ENCODE measurements at regions not wholly inside any gene's neighbourhood (a gene's known extent, or its start where the extent isn't known, plus 50 kb on each side); places are given as distances from the start of the nearest gene placed in this dataset.

GRCh38 chr2:15869396-15869795 is 71.0 kb upstream of the MYCN start:
- no peaks in the 10 kb centered on the region for H3K27me3 Mint-ChIP-seq (ENCODE audit: insufficient read depth, unreplicated experiment)
- intact Hi-C loops (cut with micrococcal nuclease; ENCODE audit: unreplicated experiment), result no loop called here
- no peaks in the 10 kb centered on the region for H3K27me3 ChIP-seq (replicated peaks; ENCODE audit: control insufficient read depth, insufficient read depth, low read length)

GRCh38 chr2:15869871-15870270 is 70.5 kb upstream of the MYCN start:
- H3K36me3 ChIP-seq (ENCODE audit: control insufficient read depth, insufficient read depth, low read length), result no peaks in the 10 kb centered on the region
- Mint-ChIP-seq H3K36me3 (ENCODE audit: insufficient read depth, unreplicated experiment) (no peaks in the 10 kb centered on the region), H3K4me1 (ENCODE audit: low read depth, unreplicated experiment) (no peaks in the 10 kb centered on the region), H3K27ac (ENCODE audit: unreplicated experiment) (no peak overlapping the region), H3K9me3 (ENCODE audit: unreplicated experiment) (no peaks in the 10 kb centered on the region), H3K27me3 (ENCODE audit: insufficient read depth, unreplicated experiment) (no peaks in the 10 kb centered on the region), H3K4me3 (ENCODE audit: unreplicated experiment) (no peak overlapping the region)
- BruUV-seq (replicated peaks), result no TSS peak
- ChIA-PET POLR2A (no interaction called here), CTCF (no interaction called here)
- H3K9me3 ChIP-seq, result no peaks in the 10 kb centered on the region
- intact Hi-C loops (cut with micrococcal nuclease; ENCODE audit: unreplicated experiment), result no loop called here
- no peak for TF ChIP-seq CTCF (IDR thresholded peaks at IDR 0.05; ENCODE audit: insufficient read depth in 1 of 2, low read depth in 1 of 2, low read length in 1 of 2, severe bottlenecking in 1 of 2, unreplicated experiment in 1 of 2)
- no peak overlapping the region for H3K4me3 ChIP-seq (ENCODE audit: low read depth, low read length)
- no peak for DNase-seq
- H3K4me1 ChIP-seq, result no peaks in the 10 kb centered on the region
- H3K27me3 ChIP-seq (replicated peaks; ENCODE audit: control insufficient read depth, insufficient read depth, low read length), result no peaks in the 10 kb centered on the region

More at GRCh38 chr2:15869396-15869795, 71.0 kb upstream of the MYCN start:
- H3K9me3 Mint-ChIP-seq (ENCODE audit: unreplicated experiment), result no peaks in the 10 kb centered on the region
- no peak overlapping the region for H3K4me3 Mint-ChIP-seq (ENCODE audit: unreplicated experiment)
- no peak overlapping the region for H3K27ac Mint-ChIP-seq (ENCODE audit: unreplicated experiment)
- H3K36me3 ChIP-seq (ENCODE audit: control insufficient read depth, insufficient read depth, low read length), result no peaks in the 10 kb centered on the region
- no peaks in the 10 kb centered on the region for H3K36me3 Mint-ChIP-seq (ENCODE audit: insufficient read depth, unreplicated experiment)
- TF ChIP-seq CTCF (IDR thresholded peaks at IDR 0.05; ENCODE audit: insufficient read depth in 1 of 2, low read depth in 1 of 2, low read length in 1 of 2, severe bottlenecking in 1 of 2, unreplicated experiment in 1 of 2), result no peak
- H3K9me3 ChIP-seq, result no peaks in the 10 kb centered on the region
- H3K4me3 ChIP-seq (ENCODE audit: low read depth, low read length), result no peak overlapping the region
- DNase-seq, result no peak
- POLR2A ChIA-PET, result no interaction called here
- BruUV-seq (replicated peaks), result no TSS peak
- CTCF ChIA-PET, result no interaction called here
- H3K4me1 Mint-ChIP-seq (ENCODE audit: low read depth, unreplicated experiment), result no peaks in the 10 kb centered on the region
- no peaks in the 10 kb centered on the region for H3K4me1 ChIP-seq

- TF ChIP-seq CTCF (IDR thresholded peaks at IDR 0.05; ENCODE audit: insufficient read depth in 1 of 2, low read depth in 1 of 2, low read length in 1 of 2, severe bottlenecking in 1 of 2, unreplicated experiment in 1 of 2), result no peak
- intact Hi-C loops (cut with micrococcal nuclease; ENCODE audit: unreplicated experiment), result no loop called here
- Mint-ChIP-seq H3K27me3 (ENCODE audit: insufficient read depth, unreplicated experiment) (no peaks in the 10 kb centered on the region), H3K4me1 (ENCODE audit: low read depth, unreplicated experiment) (no peaks in the 10 kb centered on the region), H3K36me3 (ENCODE audit: insufficient read depth, unreplicated experiment) (no peaks in the 10 kb centered on the region), H3K4me3 (ENCODE audit: unreplicated experiment) (no peak overlapping the region), H3K27ac (ENCODE audit: unreplicated experiment) (no peak overlapping the region), H3K9me3 (ENCODE audit: unreplicated experiment) (no peaks in the 10 kb centered on the region)
- no peak for DNase-seq
- H3K36me3 ChIP-seq (ENCODE audit: control insufficient read depth, insufficient read depth, low read length), result no peaks in the 10 kb centered on the region
- ChIA-PET CTCF (no interaction called here), POLR2A (no interaction called here)
- H3K27me3 ChIP-seq (replicated peaks; ENCODE audit: control insufficient read depth, insufficient read depth, low read length), result no peaks in the 10 kb centered on the region
- peaks cover 3% of the 10 kb centered on the region for H3K4me1 ChIP-seq
- no TSS peak for BruUV-seq (replicated peaks)
- no peaks in the 10 kb centered on the region for H3K9me3 ChIP-seq
- H3K4me3 ChIP-seq (ENCODE audit: low read depth, low read length), result no peak overlapping the region
These were observed 69.8 kb upstream of the MYCN start for GRCh38 chr2:15870565-15870964.
